ENCODE measurements at regions not wholly inside any gene's neighbourhood (a gene's known extent, or its start where the extent isn't known, plus 50 kb on each side); places are given as distances from the start of the nearest gene placed in this dataset.

GRCh38 chr13:85608255-85608829, 190.9 kb downstream of the SLITRK6 start:
- TF ChIP-seq POLR2A (IDR thresholded peaks at IDR 0.05) (no peak), CTCF (IDR thresholded peaks at IDR 0.05) (no peak)

All from stomach (tissue), 4 donors.